NCI-H774 (cell line): ENCODE measurements at regions not wholly inside any gene's neighbourhood (a gene's known extent, or its start where the extent isn't known, plus 50 kb on each side); places are given as distances from the start of the nearest gene placed in this dataset.

Experiments
- DNase-seq: peaks from one replicate; lab custom pipeline; 2025; lab: John Stamatoyannopoulos, UW

DNA sequence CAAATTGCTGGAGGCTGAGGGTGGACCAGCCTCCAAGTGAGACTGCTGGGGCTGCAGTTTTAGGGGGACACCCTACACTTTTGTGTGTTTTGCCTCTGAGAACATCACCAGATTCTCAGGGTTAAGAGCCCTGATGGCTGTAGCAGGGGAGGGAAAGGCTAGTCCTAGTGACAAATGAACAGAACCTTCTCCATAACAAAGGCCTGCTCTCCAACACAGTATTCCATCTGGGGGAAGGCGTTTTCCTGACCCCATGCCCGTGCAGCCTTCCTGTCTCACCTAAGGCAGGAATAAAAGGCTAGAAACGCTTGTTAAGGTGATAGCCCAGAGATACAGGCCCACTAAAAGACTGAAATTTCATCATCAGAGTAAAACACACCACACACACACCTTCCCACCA, 50.2 kb upstream of the NSMCE3 start:
- DNase-seq = no peak
